ENCODE measurements at regions not wholly inside any gene's neighbourhood (a gene's known extent, or its start where the extent isn't known, plus 50 kb on each side); places are given as distances from the start of the nearest gene placed in this dataset.

DNA sequence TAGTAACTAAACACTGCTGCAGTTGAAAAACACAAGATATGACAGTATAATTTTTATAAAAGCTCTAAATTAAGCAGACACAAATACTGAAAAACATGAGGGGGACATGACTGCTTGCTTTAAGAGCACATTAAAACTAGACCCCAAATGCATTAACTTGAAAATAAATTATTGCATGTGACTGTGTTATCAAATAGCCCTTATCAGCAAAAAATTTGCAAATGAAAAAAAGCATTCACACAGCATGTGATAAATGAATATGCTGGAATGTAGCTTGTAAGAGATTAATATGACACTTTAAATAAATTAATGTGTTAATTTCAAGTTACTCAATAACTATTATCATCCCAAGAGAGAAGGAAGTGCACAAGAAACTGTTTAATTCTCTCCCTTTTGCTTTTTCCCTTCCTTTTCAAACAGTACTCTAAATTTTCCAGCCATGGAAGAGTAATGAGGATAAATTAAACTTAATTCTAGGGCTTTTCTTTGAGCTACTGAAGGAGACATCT lies 1422.1 kb upstream of the FLRT2 start:
- TF ChIP-seq CTCF (IDR thresholded peaks at IDR 0.05) (no peak), POLR2AphosphoS5 (IDR thresholded peaks at IDR 0.05) (no peak)

All from transverse colon (tissue), 4 donors.